ENCODE measurements at regions not wholly inside any gene's neighbourhood (a gene's known extent, or its start where the extent isn't known, plus 50 kb on each side); places are given as distances from the start of the nearest gene placed in this dataset.

- Mint-ChIP-seq H3K4me3 (no peak overlapping the region), H3K36me3 (ENCODE audit: low read depth) (no peaks in the 10 kb centered on the region), H3K27ac (no peak overlapping the region), H3K27me3 (no peaks in the 10 kb centered on the region), H3K4me1 (ENCODE audit: low read depth) (no peaks in the 10 kb centered on the region), H3K9me3 (peaks cover 36% of the 10 kb centered on the region)
- intact Hi-C loops (cut with micrococcal nuclease): no loop called here
Measured at GRCh38 chr6:141744971-141745370, 387.8 kb upstream of the GJE1 start.

- Mint-ChIP-seq H3K27ac (no peak overlapping the region), H3K4me1 (ENCODE audit: low read depth) (no peaks in the 10 kb centered on the region), H3K27me3 (no peaks in the 10 kb centered on the region), H3K36me3 (ENCODE audit: low read depth) (no peaks in the 10 kb centered on the region), H3K9me3 (peaks cover 38% of the 10 kb centered on the region), H3K4me3 (no peak overlapping the region)
- intact Hi-C loops (cut with micrococcal nuclease): no loop called here
Measured at GRCh38 chr6:141744194-141744925, 388.4 kb upstream of the GJE1 start.

- Mint-ChIP-seq H3K9me3 (peaks cover 10% of the 10 kb centered on the region), H3K4me3 (no peak overlapping the region), H3K27ac (no peak overlapping the region), H3K4me1 (ENCODE audit: low read depth) (no peaks in the 10 kb centered on the region), H3K36me3 (ENCODE audit: low read depth) (no peaks in the 10 kb centered on the region), H3K27me3 (no peaks in the 10 kb centered on the region)
- intact Hi-C loops (cut with micrococcal nuclease): no loop called here
Measured at GRCh38 chr6:141736104-141736503, 396.6 kb upstream of the GJE1 start.

GRCh38 chr6:141735126-141735525, 397.6 kb upstream of the GJE1 start:
- Mint-ChIP-seq H3K36me3 (ENCODE audit: low read depth) (no peaks in the 10 kb centered on the region), H3K27ac (no peak overlapping the region), H3K4me3 (no peak overlapping the region), H3K4me1 (ENCODE audit: low read depth) (no peaks in the 10 kb centered on the region), H3K9me3 (peaks cover 3% of the 10 kb centered on the region), H3K27me3 (no peaks in the 10 kb centered on the region)
- intact Hi-C loops (cut with micrococcal nuclease): no loop called here

GRCh38 chr6:141734071-141734840, 398.5 kb upstream of the GJE1 start:
- no peaks in the 10 kb centered on the region for H3K36me3 Mint-ChIP-seq (ENCODE audit: low read depth)
- no peak overlapping the region for H3K4me3 Mint-ChIP-seq
- no peaks in the 10 kb centered on the region for H3K4me1 Mint-ChIP-seq (ENCODE audit: low read depth)
- no peaks in the 10 kb centered on the region for H3K27me3 Mint-ChIP-seq
- H3K27ac Mint-ChIP-seq: no peak overlapping the region
- peaks cover 7% of the 10 kb centered on the region for H3K9me3 Mint-ChIP-seq
- intact Hi-C loops (cut with micrococcal nuclease): no loop called here

GRCh38 chr6:141729146-141729545, 403.6 kb upstream of the GJE1 start:
- intact Hi-C loops (cut with micrococcal nuclease): no loop called here
- no peaks in the 10 kb centered on the region for H3K36me3 Mint-ChIP-seq (ENCODE audit: low read depth)
- H3K27me3 Mint-ChIP-seq: no peaks in the 10 kb centered on the region
- H3K4me3 Mint-ChIP-seq: no peak overlapping the region
- peaks cover 16% of the 10 kb centered on the region for H3K9me3 Mint-ChIP-seq
- no peak overlapping the region for H3K27ac Mint-ChIP-seq
- H3K4me1 Mint-ChIP-seq (ENCODE audit: low read depth): no peaks in the 10 kb centered on the region

- Mint-ChIP-seq H3K27ac (no peak overlapping the region), H3K36me3 (ENCODE audit: low read depth) (no peaks in the 10 kb centered on the region), H3K4me3 (no peak overlapping the region), H3K9me3 (peaks cover 16% of the 10 kb centered on the region), H3K4me1 (ENCODE audit: low read depth) (no peaks in the 10 kb centered on the region), H3K27me3 (no peaks in the 10 kb centered on the region)
- intact Hi-C loops (cut with micrococcal nuclease): no loop called here
Measured at GRCh38 chr6:141728330-141728729, 404.4 kb upstream of the GJE1 start.

GRCh38 chr6:141726248-141726647, 406.5 kb upstream of the GJE1 start:
- no peaks in the 10 kb centered on the region for H3K36me3 Mint-ChIP-seq (ENCODE audit: low read depth)
- H3K27ac Mint-ChIP-seq: no peak overlapping the region
- H3K4me3 Mint-ChIP-seq: no peak overlapping the region
- intact Hi-C loops (cut with micrococcal nuclease): no loop called here
- H3K9me3 Mint-ChIP-seq: peaks cover 29% of the 10 kb centered on the region
- H3K27me3 Mint-ChIP-seq: no peaks in the 10 kb centered on the region
- no peaks in the 10 kb centered on the region for H3K4me1 Mint-ChIP-seq (ENCODE audit: low read depth)

- Mint-ChIP-seq H3K9me3 (peaks cover 26% of the 10 kb centered on the region), H3K36me3 (ENCODE audit: low read depth) (no peaks in the 10 kb centered on the region), H3K4me1 (ENCODE audit: low read depth) (no peaks in the 10 kb centered on the region), H3K27ac (no peak overlapping the region), H3K27me3 (no peaks in the 10 kb centered on the region), H3K4me3 (no peak overlapping the region)
- intact Hi-C loops (cut with micrococcal nuclease): no loop called here
Measured at GRCh38 chr6:141724731-141725130, 408.0 kb upstream of the GJE1 start.

GRCh38 chr6:141719476-141719875, 413.2 kb upstream of the GJE1 start:
- H3K9me3 Mint-ChIP-seq: peaks cover 44% of the 10 kb centered on the region
- intact Hi-C loops (cut with micrococcal nuclease): no loop called here
- no peaks in the 10 kb centered on the region for H3K36me3 Mint-ChIP-seq (ENCODE audit: low read depth)
- H3K27ac Mint-ChIP-seq: no peak overlapping the region
- H3K27me3 Mint-ChIP-seq: no peaks in the 10 kb centered on the region
- no peaks in the 10 kb centered on the region for H3K4me1 Mint-ChIP-seq (ENCODE audit: low read depth)
- H3K4me3 Mint-ChIP-seq: no peak overlapping the region

GRCh38 chr6:141705431-141705830, 427.3 kb upstream of the GJE1 start:
- no peak overlapping the region for H3K27ac Mint-ChIP-seq
- peaks cover 23% of the 10 kb centered on the region for H3K9me3 Mint-ChIP-seq
- H3K36me3 Mint-ChIP-seq (ENCODE audit: low read depth): no peaks in the 10 kb centered on the region
- intact Hi-C loops (cut with micrococcal nuclease): no loop called here
- H3K4me3 Mint-ChIP-seq: no peak overlapping the region
- no peaks in the 10 kb centered on the region for H3K4me1 Mint-ChIP-seq (ENCODE audit: low read depth)
- H3K27me3 Mint-ChIP-seq: no peaks in the 10 kb centered on the region

- H3K36me3 Mint-ChIP-seq (ENCODE audit: low read depth): no peaks in the 10 kb centered on the region
- no peak overlapping the region for H3K4me3 Mint-ChIP-seq
- no peaks in the 10 kb centered on the region for H3K4me1 Mint-ChIP-seq (ENCODE audit: low read depth)
- H3K27ac Mint-ChIP-seq: no peak overlapping the region
- intact Hi-C loops (cut with micrococcal nuclease): no loop called here
- H3K27me3 Mint-ChIP-seq: no peaks in the 10 kb centered on the region
- H3K9me3 Mint-ChIP-seq: peaks cover 11% of the 10 kb centered on the region
Measured at GRCh38 chr6:141704151-141704550, 428.6 kb upstream of the GJE1 start.

- intact Hi-C loops (cut with micrococcal nuclease): no loop called here
- no peaks in the 10 kb centered on the region for H3K4me1 Mint-ChIP-seq (ENCODE audit: low read depth)
- no peak overlapping the region for H3K4me3 Mint-ChIP-seq
- no peaks in the 10 kb centered on the region for H3K36me3 Mint-ChIP-seq (ENCODE audit: low read depth)
- H3K27me3 Mint-ChIP-seq: no peaks in the 10 kb centered on the region
- H3K9me3 Mint-ChIP-seq: peaks cover 4% of the 10 kb centered on the region
- H3K27ac Mint-ChIP-seq: no peak overlapping the region
Measured at GRCh38 chr6:141701732-141702131, 431.0 kb upstream of the GJE1 start.

- Mint-ChIP-seq H3K27ac (no peak overlapping the region), H3K9me3 (peaks cover 9% of the 10 kb centered on the region), H3K36me3 (ENCODE audit: low read depth) (no peaks in the 10 kb centered on the region), H3K4me3 (no peak overlapping the region), H3K27me3 (no peaks in the 10 kb centered on the region), H3K4me1 (ENCODE audit: low read depth) (no peaks in the 10 kb centered on the region)
- intact Hi-C loops (cut with micrococcal nuclease): no loop called here
Measured at GRCh38 chr6:141700819-141701218, 431.9 kb upstream of the GJE1 start.

Data from dendritic cell treated with granulocyte-macrophage colony-stimulating factor and Interleukin-4, amounts not matched to agents 40 ng/mL and 50 ng/mL, for 4 days (primary cell).